ENCODE measurements at regions not wholly inside any gene's neighbourhood (a gene's known extent, or its start where the extent isn't known, plus 50 kb on each side); places are given as distances from the start of the nearest gene placed in this dataset.

- H2BK120ac ChIP-seq (ENCODE audit: low read depth, low read length, poor library complexity, severe bottlenecking), result no peak overlapping the region
- no peak for DNase-seq
- no peak overlapping the region for H2AK5ac ChIP-seq (ENCODE audit: insufficient read length, low read length)
- H4K8ac ChIP-seq (replicated peaks; ENCODE audit: insufficient read length, low read depth, low read length), result no peak overlapping the region
- no peak overlapping the region for H2AFZ ChIP-seq (ENCODE audit: low read length)
- Mint-ChIP-seq H3K4me1 (no peaks in the 10 kb centered on the region), H3K27ac (no peak overlapping the region), H3K4me3 (no peak overlapping the region), H3K9me3 (no peaks in the 10 kb centered on the region), H3K27me3 (ENCODE audit: low read depth) (no peaks in the 10 kb centered on the region), H3K36me3 (ENCODE audit: insufficient read depth in 1 of 3, low read depth in 3 of 3) (no peaks in the 10 kb centered on the region)
- H4K20me1 ChIP-seq (ENCODE audit: control insufficient read depth, insufficient read depth, insufficient read length), result no peaks in the 10 kb centered on the region
- no peaks in the 10 kb centered on the region for H3K27me3 ChIP-seq (ENCODE audit: insufficient read depth, low read length)
- no peaks in the 10 kb centered on the region for H3K9me3 ChIP-seq (ENCODE audit: control insufficient read depth, low read depth, low read length)
- H2BK20ac ChIP-seq (ENCODE audit: low read depth, low read length, poor library complexity, severe bottlenecking), result no peak overlapping the region
- WGBS (ENCODE audit: extremely low coverage, insufficient read length, low lambda C conversion rate), result no CpG with 5 or more reads among the region's 6 CpGs
- H3K27ac ChIP-seq (ENCODE audit: insufficient read length, low read depth, low read length), result no peak overlapping the region
- no peak overlapping the region for H3K4ac ChIP-seq (ENCODE audit: low read depth, low read length)
- H3K9ac ChIP-seq (ENCODE audit: extremely low read depth, insufficient read length, low read length), result no peak overlapping the region
- no peak overlapping the region for H3K18ac ChIP-seq (ENCODE audit: insufficient read length, low read depth, low read length)
- H4K5ac ChIP-seq (ENCODE audit: insufficient read length, low read depth, low read length), result no peak overlapping the region
- H2BK15ac ChIP-seq (ENCODE audit: low read depth, low read length), result no peak overlapping the region
- H3K14ac ChIP-seq (ENCODE audit: insufficient read depth, low read length), result no peak overlapping the region
- TF ChIP-seq, protein P1, sequence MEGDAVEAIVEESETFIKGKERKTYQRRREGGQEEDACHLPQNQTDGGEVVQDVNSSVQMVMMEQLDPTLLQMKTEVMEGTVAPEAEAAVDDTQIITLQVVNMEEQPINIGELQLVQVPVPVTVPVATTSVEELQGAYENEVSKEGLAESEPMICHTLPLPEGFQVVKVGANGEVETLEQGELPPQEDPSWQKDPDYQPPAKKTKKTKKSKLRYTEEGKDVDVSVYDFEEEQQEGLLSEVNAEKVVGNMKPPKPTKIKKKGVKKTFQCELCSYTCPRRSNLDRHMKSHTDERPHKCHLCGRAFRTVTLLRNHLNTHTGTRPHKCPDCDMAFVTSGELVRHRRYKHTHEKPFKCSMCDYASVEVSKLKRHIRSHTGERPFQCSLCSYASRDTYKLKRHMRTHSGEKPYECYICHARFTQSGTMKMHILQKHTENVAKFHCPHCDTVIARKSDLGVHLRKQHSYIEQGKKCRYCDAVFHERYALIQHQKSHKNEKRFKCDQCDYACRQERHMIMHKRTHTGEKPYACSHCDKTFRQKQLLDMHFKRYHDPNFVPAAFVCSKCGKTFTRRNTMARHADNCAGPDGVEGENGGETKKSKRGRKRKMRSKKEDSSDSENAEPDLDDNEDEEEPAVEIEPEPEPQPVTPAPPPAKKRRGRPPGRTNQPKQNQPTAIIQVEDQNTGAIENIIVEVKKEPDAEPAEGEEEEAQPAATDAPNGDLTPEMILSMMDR (conservative IDR thresholded peaks at IDR 0.05), result no peak
- no peaks in the 10 kb centered on the region for H3K23me2 ChIP-seq (ENCODE audit: insufficient read length, low read depth, low read length, poor library complexity, severe bottlenecking)
- H2BK12ac ChIP-seq (ENCODE audit: insufficient read length, low read depth, low read length), result no peak overlapping the region
- no peak overlapping the region for H3K23ac ChIP-seq (ENCODE audit: insufficient read length, low read depth, low read length)
- no peak overlapping the region for H2BK5ac ChIP-seq (ENCODE audit: insufficient read length, low read length)
- no peaks in the 10 kb centered on the region for H3K4me1 ChIP-seq (ENCODE audit: insufficient read depth, low read length)
- H3K56ac ChIP-seq (ENCODE audit: insufficient read length, low read depth, low read length), result no peak overlapping the region
- H3T11ph ChIP-seq (ENCODE audit: low read length), result no peak overlapping the region
- H3K4me2 ChIP-seq (ENCODE audit: insufficient read depth, insufficient read length, low read length), result no peak overlapping the region
- no peaks in the 10 kb centered on the region for H3K79me1 ChIP-seq (ENCODE audit: insufficient read depth, low read depth, low read length, poor library complexity, severe bottlenecking)
- H4K91ac ChIP-seq (ENCODE audit: insufficient read length, low read depth, low read length), result no peak overlapping the region
- no peaks in the 10 kb centered on the region for H3K79me2 ChIP-seq (ENCODE audit: insufficient read depth, low read length)
These were observed 49.6 kb upstream of the OSMR start for GRCh38 chr5:38795986-38796741.

All from H9 (cell line).